NK-92 (cell line): ENCODE measurements at regions not wholly inside any gene's neighbourhood (a gene's known extent, or its start where the extent isn't known, plus 50 kb on each side); places are given as distances from the start of the nearest gene placed in this dataset.

Experiments used
- DNase-seq: peaks from one replicate; lab custom pipeline; 2025; ENCODE audit not compliant: unreplicated experiment; lab: John Stamatoyannopoulos, UW

DNA sequence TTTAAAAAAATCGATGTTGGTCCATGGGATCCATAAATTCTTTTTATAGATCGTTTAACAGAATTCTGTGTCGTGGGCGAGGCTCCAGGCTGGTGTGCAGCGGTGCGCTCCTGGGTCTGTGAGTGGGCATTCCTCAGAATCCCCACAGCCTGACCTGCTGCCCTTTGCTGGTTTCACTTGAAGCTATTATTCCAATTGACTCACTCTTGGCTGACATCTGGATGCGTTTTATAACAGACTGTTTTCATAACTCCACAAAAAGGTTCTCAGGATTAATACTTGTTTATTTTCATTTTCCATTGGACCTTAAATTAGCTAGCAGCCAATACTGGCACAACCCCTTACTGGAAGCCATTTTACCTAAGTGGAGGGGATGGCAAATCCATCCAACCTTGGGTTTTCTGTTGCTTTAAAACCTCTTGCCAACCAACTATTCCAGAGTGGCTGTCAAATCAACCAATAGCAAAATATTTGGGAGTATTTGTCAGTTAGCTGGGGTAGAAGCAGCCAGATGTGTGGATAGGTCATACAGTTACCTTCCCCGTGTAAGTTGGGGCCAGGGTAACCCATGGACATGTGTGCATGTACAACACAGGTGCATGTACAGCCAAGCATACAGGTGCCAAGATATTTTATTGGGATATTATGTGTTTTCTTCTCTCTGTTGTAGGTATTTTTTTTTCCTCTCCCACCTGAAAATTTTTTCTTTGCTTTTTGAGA lies 160.7 kb upstream of the ZNF32 start:
- DNase-seq, result no peak

DNA sequence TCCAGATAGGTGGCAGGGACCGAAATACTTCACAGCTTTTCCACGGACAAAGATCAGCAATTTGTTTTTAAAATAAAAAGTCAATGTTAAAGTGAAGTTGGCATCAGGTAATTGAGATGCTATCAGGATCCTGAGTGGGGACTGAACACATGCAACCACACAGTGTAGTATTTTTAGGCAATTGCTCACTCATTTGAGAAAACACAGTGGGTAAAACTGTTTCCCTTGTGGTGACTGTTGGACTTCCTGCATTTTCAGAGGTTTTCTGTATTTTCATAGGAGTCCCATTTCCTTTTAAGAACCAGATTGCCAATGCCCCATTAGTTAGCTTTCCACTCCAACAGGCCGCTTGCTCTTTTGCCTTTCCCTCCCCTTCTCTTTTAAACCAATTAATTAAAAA lies 159.5 kb upstream of the ZNF32 start:
- no peak for DNase-seq

DNA sequence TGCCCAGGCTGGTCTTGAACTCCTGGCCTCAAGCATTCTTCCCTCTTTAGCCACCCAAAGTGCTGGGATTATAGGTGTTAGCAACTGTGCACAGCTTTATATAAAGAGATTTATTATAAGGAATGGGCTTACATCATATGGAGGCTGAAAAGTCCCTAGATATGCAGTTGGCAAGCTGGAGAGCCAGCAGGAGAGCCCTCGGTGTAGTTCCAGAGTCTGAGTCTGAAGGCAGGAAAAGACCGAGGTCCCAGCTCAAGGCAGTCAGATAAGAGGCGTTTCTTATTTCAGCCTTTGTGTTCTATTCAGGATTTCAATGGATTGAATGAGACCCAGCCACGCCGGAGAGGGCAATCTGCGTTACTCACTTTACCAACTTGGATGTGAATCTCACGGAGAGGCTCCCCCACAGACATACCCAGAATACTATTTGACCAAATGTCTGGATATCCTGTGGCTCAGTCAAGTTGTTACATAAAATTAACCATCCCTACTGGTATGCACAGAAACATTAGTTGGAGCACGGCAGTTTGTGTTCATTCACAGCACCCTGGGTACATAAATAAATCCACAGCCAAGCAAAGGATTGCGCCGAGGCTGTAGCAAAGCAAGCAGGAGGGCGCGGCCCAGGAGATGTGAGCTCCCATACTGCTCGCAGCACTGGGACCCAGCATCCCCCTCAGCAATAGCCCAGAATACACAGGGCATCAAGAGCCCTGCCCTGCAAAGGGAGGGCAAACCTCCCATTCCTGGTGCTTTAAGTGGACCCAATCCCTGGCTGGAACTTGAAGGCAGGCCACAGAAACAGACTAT lies 158.4 kb upstream of the ZNF32 start:
- DNase-seq, result no peak

DNA sequence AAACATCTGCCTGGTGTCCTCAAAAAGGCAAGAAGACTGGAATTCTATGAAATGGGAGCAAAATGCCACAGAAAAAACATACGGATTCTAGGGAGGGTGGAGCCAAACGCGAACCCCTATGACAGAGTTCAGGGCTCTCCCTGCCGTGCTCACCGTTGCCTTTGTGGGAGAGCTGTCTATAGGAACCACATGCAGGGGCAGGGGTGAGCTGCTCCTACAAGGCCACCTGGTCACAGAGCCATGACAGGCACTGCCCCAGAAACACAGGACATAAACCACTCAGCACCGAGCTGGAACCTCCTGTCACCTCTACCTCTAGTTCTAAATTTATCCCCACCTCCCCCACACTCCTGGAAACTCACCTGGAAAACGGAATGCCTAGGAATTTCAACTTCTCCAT lies 155.1 kb upstream of the ZNF32 start:
- no peak for DNase-seq

DNA sequence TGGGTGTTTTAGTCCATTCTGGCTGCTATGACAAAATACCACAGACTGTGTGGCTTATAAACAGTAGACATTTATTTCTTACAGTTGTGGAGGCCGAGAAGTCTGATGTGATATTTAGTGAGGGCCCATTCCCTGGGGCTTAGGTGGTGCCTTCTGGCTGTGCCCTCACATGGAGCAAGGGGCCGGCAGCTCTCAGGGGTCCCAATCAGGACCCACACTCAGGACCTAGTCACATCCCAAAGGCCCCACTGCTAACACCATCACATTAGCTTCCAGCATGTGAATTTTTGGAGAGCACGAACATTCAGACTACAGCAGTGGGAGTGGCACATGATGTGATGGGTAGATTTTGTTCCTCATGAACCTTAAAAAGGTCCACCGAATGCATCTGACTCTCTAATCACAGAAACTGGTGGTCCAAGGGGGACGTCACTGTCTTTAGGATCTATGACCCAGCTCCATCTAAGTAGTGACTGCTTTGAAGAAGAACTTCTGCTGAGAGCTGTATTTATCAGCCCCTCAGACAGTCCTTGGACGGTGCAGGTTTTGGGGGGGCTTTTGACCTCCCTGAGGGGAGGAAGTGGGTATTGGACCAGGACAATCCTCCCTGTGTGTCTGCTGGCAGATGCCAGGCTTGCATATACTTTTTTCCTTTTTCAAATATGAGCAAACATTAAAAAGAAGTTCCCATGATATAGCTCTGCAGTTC lies 154.5 kb upstream of the ZNF32 start:
- no peak for DNase-seq

DNA sequence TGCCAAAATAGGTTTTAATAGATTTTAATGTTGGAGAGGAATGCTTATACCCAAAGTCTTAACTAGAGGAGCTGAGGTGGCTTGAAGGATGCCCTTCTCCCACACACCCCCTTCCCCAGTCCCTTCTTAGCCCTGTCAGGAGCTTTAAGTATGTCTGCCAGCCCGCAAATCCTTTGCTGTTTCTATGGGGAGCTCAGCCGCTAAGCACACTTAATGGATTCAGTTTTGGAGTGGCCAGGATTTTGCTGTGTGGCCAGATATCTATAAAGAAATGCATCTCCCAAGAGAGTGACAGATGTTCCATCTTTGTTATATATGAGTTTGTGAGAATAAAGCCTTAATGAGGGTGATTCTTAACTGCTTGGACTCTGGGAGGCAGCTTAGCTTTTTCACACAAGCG lies 152.9 kb upstream of the ZNF32 start:
- no peak for DNase-seq

DNA sequence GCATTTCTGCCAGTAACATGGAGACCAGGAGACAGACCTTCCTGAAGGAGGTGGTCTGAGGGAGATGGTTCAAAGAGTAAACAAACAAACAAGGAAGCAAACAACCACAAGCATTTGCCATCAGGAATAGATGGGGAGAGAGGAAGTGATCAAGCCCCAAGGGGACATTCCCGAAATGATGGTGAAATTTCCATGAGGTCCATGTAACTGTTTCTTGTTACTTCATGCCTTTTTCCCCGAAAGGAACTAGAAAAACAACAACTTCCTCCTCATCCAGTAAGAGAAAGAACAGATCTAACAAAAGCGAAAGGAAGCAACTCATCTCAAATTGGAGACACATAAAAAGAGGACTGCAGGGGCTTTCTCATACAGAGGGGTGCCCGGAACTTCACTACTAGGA lies 152.5 kb upstream of the ZNF32 start:
- DNase-seq, result no peak

DNA sequence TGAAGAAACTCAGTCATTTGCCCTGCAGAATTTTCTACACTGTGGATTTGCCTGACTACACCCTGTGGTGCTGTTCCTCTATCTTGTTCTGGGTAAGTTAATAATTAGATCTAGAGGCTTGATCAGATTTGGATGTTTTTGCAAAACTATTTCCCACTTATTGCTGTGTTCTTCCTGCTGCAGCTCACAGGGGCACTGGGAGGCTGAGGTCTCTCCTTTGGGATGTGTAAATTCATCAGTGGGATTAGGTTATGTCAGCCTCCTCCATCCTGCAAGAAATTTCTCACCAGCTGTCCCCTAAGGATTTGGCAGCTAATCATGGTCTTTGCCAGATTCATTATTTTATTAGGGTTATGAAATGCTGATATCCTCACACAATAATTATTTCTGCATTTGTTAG lies 148.1 kb upstream of the ZNF32 start:
- DNase-seq, result no peak

DNA sequence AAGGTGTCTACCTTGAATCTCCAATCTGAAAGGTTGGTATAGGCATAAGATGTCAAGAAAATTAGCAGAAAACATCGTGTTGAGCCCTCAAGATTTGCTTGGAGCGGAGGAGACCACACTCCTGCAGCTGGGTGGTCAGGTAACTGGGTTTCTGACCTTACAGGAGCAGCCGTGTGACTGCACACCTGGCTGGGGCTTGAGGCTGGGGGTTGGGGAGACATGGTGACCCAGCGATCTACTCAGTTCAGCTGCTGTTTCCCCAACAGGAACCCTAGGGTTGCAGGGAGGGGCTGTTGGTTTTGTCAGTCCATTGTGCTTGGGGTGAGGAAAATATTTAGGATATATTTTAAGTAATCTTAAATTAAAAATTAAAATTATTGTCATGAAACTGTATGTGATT lies 147.0 kb upstream of the ZNF32 start:
- DNase-seq, result no peak

DNA sequence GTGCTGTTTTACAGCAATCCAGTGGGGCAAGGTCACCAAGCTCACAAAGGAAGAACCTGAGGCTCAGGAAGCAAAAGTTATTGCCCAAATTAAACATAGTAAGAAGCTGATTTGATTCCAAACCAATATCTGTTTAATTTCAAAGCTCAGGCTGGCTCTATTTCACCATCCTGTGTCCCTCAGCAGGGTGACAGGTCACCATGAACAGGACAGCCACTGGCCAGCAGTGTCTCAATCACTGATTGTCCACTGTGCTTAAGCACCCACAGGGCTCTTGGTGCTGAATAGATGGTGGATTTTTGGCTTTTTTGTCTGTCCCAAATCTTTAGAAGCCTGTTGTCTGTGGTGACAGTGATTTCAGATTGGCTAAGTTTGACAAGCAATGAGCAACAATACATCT lies 146.4 kb upstream of the ZNF32 start:
- no peak for DNase-seq

DNA sequence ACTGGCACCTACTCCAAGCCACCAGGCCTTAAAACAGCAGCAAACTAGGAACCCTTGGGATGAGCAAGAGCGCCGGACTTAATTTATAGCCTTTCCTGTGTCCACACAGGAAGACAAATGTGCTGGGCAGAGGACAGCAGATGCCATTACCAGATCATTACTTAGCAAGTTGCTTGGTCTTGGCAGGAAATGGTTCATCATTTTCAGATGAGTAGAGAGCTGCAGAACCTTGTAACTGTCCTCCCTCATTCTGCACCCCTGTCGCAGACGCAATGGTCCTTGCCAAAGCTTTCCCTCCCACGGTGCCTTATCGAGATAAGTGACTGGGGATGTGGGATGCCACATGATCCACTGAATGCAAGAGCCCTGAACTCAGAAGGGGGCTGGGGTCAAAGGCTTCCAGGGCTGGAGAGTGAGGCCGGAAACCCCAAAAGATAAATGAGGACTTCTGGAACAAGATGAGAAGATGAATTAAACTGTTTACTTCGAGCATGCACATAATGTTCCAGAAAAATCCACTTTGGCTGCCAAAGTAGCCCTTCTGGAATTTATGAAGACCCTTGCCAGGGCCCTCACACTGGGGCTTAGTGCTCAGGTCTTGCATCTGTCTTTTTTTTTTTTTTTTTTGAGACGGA lies 145.6 kb upstream of the ZNF32 start:
- no peak for DNase-seq

DNA sequence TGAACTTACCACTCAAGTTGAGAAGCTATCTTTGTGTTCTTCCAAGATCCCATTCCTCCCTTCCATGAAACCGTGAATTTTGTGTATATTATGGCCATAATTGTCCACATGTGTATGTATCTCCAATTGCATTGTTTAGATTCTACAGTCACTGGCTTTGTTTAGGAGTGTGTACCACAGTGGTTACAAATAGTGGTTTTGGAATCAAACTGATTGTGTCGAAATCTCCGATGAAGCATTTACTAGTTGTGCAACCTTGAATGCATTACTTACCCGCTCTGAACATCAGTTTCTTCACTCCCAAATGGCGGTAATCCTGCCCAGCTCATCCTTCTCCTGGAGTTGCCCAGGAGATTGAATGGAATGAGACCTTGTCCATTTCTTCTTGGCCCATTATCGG lies 145.0 kb upstream of the ZNF32 start:
- DNase-seq, result no peak

DNA sequence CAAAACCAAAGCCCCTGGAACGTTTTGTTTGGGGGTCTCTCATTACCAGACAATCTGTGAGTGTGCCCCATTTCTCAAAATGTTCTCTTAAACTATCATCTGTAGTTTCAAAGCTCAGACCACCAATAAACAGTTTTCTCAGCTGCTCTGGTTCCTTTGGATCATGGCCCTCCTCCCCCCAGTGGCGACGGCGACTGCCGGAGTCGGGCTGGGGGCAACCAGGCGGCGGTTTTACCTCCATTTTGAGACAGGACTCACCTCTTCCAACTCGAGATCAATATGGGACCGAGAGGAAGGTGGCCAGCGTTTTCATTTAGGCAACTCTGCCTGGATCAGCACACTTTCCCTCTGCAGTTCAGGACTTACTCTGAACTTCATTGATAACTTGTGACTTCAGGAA lies 141.5 kb upstream of the ZNF32 start:
- DNase-seq, result no peak

DNA sequence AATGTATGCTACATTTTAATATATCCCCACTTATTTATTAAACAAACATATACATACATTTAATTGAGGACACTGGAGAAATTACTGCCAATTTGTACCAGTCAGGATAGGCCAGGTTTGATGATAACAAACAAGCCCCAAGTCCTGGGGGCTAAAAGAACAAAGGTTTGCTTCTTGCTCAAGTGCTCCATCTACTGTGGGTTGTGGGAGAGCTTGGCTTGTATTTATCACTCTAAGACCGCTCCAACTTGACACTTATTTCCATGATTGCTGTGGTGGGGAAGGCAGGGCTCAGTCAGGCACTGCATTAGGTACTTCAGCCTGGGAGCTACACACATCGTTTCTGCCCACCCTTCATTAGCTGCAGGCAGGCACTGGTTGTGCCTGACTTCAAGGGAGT lies 136.6 kb upstream of the ZNF32 start:
- DNase-seq, result no peak

DNA sequence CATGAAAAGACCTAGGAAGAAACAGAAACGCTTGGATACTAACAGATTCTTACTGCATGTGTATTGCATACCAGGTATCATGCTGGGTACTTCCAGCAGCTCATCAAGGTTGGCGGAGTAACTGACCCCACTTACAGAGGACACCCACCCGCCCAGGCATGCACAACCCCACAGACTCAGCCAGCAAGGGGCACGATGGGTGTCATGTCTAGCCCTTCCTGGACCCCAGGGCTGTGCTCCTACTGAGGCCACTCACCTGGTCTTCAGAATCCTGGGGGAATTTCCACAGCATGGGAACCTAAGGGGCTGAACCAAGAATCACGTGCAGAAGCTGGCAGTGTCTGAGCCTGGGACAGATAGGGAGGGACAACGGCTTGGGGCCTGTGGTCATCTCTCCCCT lies 134.1 kb upstream of the ZNF32 start:
- no peak for DNase-seq

DNA sequence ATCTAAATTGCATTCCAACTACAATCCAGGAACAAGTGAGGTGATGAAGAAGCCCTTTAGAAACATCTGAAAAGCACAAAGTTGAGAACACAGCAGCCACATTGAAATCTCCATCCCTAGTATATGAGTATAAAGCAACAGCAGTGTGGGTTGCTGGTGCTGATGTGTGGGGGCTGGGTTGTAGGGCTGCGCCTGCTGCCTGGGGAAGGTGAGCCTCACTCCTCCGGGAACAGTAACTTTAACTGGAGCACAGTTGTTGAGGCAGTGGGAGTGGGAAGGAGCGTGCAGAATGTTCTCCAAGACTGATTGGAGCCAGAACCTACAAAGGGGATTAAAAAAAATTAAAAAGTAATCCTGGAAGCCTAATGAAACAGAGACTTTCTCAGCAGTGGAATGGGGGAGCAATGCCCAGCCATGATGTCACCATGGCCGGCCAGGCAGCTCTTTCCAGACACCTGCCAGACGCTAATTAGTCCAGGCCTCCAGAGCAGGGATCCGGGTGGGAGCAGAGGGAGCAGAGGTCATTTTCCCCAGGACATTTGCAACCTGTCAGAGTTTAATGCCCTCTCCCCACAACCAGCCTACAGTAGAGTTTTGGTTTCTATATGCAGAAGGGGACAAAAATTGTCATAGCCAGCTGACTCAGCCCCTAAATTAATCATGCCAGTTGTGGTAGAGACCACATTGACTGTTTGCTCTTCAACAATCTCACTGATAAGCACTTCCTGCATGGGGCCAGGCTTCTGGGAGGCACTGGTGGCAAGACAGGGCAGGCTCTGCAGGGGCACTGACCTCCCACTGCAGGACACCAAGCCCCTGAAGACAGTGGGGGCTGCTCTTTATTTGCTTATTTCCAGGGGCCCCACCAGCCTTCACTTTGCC lies 133.0 kb upstream of the ZNF32 start:
- no peak for DNase-seq

DNA sequence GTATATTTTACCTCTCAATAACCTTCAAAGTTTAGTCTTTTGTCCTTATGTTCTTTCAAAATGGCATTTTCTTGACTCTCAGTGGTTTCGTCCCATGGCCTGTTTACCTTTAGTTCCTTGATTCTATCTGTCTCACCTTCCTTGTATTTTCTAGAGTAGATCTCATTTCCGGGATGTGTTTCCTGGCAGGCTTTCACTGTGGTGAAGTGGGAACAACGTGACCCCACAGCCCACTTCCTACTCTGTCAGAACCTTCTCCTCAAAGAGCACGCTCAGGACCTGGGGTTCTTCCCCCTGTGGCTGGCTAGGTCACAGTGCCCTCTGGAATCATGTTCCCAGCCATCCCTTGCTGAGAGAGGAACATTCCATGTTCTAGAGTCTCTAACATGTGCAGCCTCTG lies 129.9 kb upstream of the ZNF32 start:
- no peak for DNase-seq

DNA sequence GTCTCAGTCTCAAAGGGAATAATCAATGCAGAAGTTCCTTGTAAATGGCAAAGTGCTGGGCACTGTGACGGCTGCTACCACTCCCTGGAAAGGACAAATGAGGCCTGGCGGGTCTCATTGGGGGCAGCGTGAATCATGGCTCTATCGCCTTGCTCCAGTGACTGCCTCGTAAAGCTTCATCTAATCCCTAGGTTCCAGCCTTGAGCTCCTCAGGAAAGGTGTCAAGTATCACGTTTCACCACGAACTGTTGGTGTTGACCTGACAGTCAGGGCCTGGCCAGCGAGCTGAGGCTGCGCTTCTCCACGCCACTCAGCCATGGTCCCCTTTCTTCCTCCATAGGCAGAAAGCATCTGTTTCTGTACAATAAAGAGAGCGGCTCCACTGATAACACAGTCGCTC lies 126.7 kb upstream of the ZNF32 start:
- no peak for DNase-seq

DNA sequence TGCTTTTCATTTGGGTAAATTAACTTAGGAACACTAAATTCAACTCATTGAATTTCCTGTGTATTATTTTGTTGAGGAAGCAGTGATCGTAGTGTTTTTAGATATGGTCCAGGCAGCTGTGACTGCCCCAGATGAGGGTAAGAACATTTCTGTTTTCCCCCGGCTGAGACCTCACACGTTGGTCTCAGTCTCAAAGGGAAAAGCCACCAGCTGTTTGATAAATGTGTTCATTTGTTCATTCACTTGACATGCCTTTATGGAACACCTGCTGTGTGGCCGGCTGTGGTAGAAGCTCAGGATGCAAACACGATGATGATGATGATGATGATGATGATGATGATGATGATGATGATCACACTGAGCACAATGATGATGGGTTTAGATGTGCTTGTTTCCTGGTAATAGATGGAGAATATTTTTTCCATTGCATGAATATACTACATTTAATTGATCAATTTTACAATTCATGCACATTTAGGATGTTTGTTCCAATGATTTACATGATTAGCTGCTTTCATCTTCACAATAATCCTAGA lies 125.6 kb upstream of the ZNF32 start:
- no peak for DNase-seq

DNA sequence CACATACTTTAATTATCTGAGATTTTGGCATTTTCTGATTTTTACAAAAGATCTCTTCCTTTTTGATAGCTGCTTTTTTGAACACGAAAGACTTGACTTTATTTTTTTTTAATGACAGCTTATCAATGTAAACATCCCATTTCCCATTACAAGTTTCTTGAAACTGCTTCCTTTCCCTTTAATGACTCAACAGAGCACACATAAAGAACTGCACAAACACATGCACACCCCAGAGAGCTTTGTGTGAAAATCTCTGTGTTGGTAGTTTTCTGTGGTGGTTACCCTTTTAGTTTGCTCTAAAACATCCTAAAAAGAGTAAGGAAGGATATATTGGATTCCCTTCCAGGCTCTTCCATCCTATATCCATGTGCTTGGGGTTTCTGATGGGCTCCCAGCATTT lies 125.1 kb upstream of the ZNF32 start:
- DNase-seq, result no peak
